MCF 10A (cell line): ENCODE measurements at regions not wholly inside any gene's neighbourhood (a gene's known extent, or its start where the extent isn't known, plus 50 kb on each side); places are given as distances from the start of the nearest gene placed in this dataset.

Experiments
- BruUV-seq: library from RNA; stranded (reverse); fragments of 400-500 nt; replicated peaks from 2 replicates; lab custom pipeline; 2021; lab: Mats Ljungman, UMichigan
- CTCF ChIA-PET: fragments of 300-600 bp; sonication (Branson Sonifier 250); formaldehyde crosslinking; extraction: SDS; loops from one replicate; lab custom pipeline; 2021; ENCODE audit warnings: antibody characterized with exemption, inconsistent platforms; lab: Yijun Ruan, JAX
- POLR2A ChIA-PET: fragments of 300-600, 350-650 bp; sonication (Branson Sonifier 250); formaldehyde crosslinking; extraction: SDS; loops from one replicate; lab custom pipeline; 2020; ENCODE audit warnings: antibody characterized with exemption, inconsistent platforms; lab: Yijun Ruan, JAX
- DNase-seq: peaks from one replicate; pipeline ENCODE4 v3.0.0-alpha.2; 2018; ENCODE audit not compliant: unreplicated experiment
- H3K27ac Mint-ChIP-seq: one replicate; pipeline ENCODE4 v1.8.0; 2022; ENCODE audit warnings: mild to moderate bottlenecking, low read depth, mixed read lengths; ENCODE audit not compliant: unreplicated experiment
- H3K27me3 Mint-ChIP-seq: one replicate; pipeline ENCODE4 v1.8.0; 2022; ENCODE audit warnings: mixed read lengths; ENCODE audit not compliant: insufficient read depth, unreplicated experiment
- H3K36me3 Mint-ChIP-seq: one replicate; pipeline ENCODE4 v1.8.0; 2022; ENCODE audit warnings: mild to moderate bottlenecking, moderate library complexity, mixed read lengths; ENCODE audit not compliant: insufficient read depth, unreplicated experiment
- H3K4me1 Mint-ChIP-seq: one replicate; pipeline ENCODE4 v1.8.0; 2022; ENCODE audit warnings: mixed read lengths; ENCODE audit not compliant: insufficient read depth, unreplicated experiment
- H3K4me3 Mint-ChIP-seq: one replicate; pipeline ENCODE4 v1.8.0; 2022; ENCODE audit warnings: mild to moderate bottlenecking, moderate library complexity, mixed read lengths; ENCODE audit not compliant: unreplicated experiment
- H3K9me3 Mint-ChIP-seq: one replicate; pipeline ENCODE4 v1.8.0; 2022; ENCODE audit warnings: mixed read lengths; ENCODE audit not compliant: unreplicated experiment
- CTCF ChIP-seq: fragments of 200-600 bp; IDR thresholded peaks from one replicate; pipeline ENCODE4 v1.8.0; 2022; ENCODE audit warnings: antibody characterized with exemption, mild to moderate bottlenecking; ENCODE audit not compliant: unreplicated experiment
- intact Hi-C: fragments of 100-400 bp; cut with micrococcal nuclease; formaldehyde crosslinking; loops from 2 replicates; pipeline ENCODE4 v1.14.1; 2022

DNA sequence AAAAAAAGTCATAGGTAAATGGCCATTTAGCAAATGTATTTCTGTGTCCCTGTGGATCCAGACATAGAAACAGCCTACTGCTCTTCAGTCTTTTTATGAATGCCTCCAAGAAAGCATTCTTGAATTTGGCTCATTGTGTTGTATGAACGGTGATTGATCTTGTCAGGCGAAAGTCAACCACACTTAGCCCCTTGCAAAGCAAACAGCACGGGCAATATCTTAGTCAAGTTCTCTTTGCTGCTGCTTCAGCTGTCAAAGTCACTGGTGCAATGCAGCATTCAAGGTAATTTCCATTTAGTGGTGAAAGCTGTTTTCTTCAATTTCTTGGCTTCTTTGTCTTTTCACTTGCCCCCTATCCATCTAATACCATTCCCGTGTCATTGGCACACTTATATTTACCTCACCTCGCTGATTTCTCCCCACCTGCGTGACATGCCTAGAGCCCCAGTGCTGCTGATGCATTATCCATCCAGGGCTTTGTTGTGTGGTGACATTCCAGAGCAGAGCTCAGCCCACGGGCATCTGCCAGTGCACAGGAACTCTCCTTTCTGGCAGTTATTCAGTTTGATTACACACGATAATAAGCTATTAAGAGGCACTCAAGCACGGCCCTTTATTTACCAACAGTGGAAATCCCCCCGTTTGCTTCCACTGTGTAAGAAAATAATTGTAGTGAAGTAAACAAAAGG is 362.3 kb upstream of the NOVA1 start:
- CTCF ChIA-PET: interaction anchor here (0.8 kb wide), 1 partner anchor 24 kb away, joined by 4 read pairs; no protein-coding TSS in a partner anchor
- Mint-ChIP-seq H3K36me3 (no peaks in the 10 kb centered on the region), H3K4me1 (no peaks in the 10 kb centered on the region), H3K9me3 (no peaks in the 10 kb centered on the region), H3K27me3 (peaks cover 17% of the 10 kb centered on the region), H3K4me3 (no peak overlapping the region), H3K27ac (no peak overlapping the region)
- intact Hi-C loops: no loop called here
- no peak for TF ChIP-seq CTCF
- no peak for DNase-seq
- BruUV-seq: no TSS peak
- POLR2A ChIA-PET: no interaction called here

DNA sequence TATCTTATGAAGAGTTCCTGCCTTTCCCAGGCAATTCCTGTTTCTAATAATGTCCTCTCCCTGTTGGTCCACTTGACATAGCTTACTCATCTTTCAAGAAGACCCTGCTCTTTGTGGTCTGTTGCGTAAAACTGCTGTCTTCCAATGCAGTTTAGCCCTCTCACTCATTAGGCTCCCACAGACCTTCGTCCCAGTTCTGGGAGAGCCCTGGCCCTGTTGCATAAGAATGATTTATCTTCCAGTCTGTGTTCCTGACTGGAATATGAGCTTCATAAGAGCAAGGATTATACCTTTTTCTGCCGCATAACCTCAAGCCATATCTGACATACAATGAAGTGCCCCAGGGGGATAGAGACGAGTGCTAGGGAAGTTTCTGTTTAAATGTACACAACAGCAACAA is 365.9 kb upstream of the NOVA1 start:
- CTCF ChIA-PET: interaction anchor here (0.6 to 2.8 kb wide), 2 partner anchors 21 to 365 kb away, joined by 4 to 12 read pairs; no protein-coding TSS in a partner anchor
- peak; percentile 39 for DNase-seq
- Mint-ChIP-seq H3K9me3 (no peaks in the 10 kb centered on the region), H3K27me3 (peaks cover 17% of the 10 kb centered on the region), H3K27ac (no peak overlapping the region), H3K4me1 (no peaks in the 10 kb centered on the region), H3K36me3 (no peaks in the 10 kb centered on the region), H3K4me3 (no peak overlapping the region)
- no TSS peak for BruUV-seq
- no peak for TF ChIP-seq CTCF
- POLR2A ChIA-PET: no interaction called here
- intact Hi-C loops: no loop called here

- no peak for TF ChIP-seq CTCF
- POLR2A ChIA-PET: no interaction called here
- intact Hi-C loops: no loop called here
- no peak for DNase-seq
- CTCF ChIA-PET: interaction anchor here (0.6 to 2.8 kb wide), 4 partner anchors 12 to 196 kb away, joined by 3 to 12 read pairs (median 4); no protein-coding TSS in a partner anchor
- no peaks in the 10 kb centered on the region for H3K4me1 Mint-ChIP-seq
- H3K36me3 Mint-ChIP-seq: no peaks in the 10 kb centered on the region
- no peak overlapping the region for H3K27ac Mint-ChIP-seq
- no peaks in the 10 kb centered on the region for H3K9me3 Mint-ChIP-seq
- H3K4me3 Mint-ChIP-seq: no peak overlapping the region
- H3K27me3 Mint-ChIP-seq: peaks cover 17% of the 10 kb centered on the region
- BruUV-seq: no TSS peak
These were observed 367.7 kb upstream of the NOVA1 start for GRCh38 chr14:26965490-26965889.

DNA sequence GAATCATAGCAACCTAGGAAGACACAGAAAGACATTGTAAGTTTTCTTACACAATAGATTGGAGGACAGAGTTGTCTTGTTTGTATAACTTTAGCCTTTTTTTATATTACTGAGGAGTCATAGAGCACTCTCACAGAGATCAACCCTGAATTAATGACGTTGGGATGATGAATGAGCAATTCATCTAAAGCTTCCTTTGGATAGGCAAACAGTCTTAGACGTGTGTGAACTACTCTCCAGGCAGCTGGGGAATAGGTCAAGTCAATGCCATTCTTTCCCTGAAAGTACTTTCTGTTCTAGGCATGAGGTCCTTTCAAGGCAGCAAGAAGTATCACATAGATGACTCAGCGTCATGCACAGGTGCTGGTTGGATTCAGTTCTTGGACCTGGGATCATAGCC is 369.1 kb upstream of the NOVA1 start:
- H3K9me3 Mint-ChIP-seq: no peaks in the 10 kb centered on the region
- H3K27me3 Mint-ChIP-seq: peaks cover 22% of the 10 kb centered on the region
- TF ChIP-seq CTCF: no peak
- POLR2A ChIA-PET: no interaction called here
- peak; percentile 30 for DNase-seq
- intact Hi-C loops: no loop called here
- H3K4me3 Mint-ChIP-seq: no peak overlapping the region
- H3K27ac Mint-ChIP-seq: no peak overlapping the region
- no peaks in the 10 kb centered on the region for H3K4me1 Mint-ChIP-seq
- H3K36me3 Mint-ChIP-seq: no peaks in the 10 kb centered on the region
- CTCF ChIA-PET: interaction anchor here (1.4 kb wide), 1 partner anchor 9 kb away, joined by 7 read pairs; no protein-coding TSS in a partner anchor
- no TSS peak for BruUV-seq
